ENCODE measurements at regions not wholly inside any gene's neighbourhood (a gene's known extent, or its start where the extent isn't known, plus 50 kb on each side); places are given as distances from the start of the nearest gene placed in this dataset.

- Histone ChIP-seq H3K9me2 (ENCODE audit: insufficient read depth) (no peaks in the 10 kb centered on the region), H3K4me2 (ENCODE audit: low read length) (no peak overlapping the region), H3K79me2 (ENCODE audit: insufficient read depth, low read length) (no peaks in the 10 kb centered on the region), H3K4me3 (replicated peaks in 1 of 2; ENCODE audit: low read depth in 1 of 2, low read length in 2 of 2) (no peak overlapping the region), H2AFZ (ENCODE audit: low read depth, low read length, poor library complexity, severe bottlenecking) (no peak overlapping the region), H3K36me3 (ENCODE audit: control insufficient read depth in 1 of 2, insufficient read depth in 2 of 2, low read length in 2 of 2) (no peaks in the 10 kb centered on the region), H3K9ac (ENCODE audit: low read length) (no peak overlapping the region), H3K4me1 (ENCODE audit: control insufficient read depth in 1 of 2, insufficient read depth in 2 of 2, low read length in 2 of 2) (peaks cover 0 to 4% of the 10 kb centered on the region in 2 experiments; a peak in 1 of 4 replicates), H3K9me3 (ENCODE audit: control insufficient read depth in 1 of 2, insufficient read depth in 1 of 2, low read depth in 1 of 2, low read length in 2 of 2) (no peaks in the 10 kb centered on the region), H3K27me3 (ENCODE audit: insufficient read depth, low read length) (no peaks in the 10 kb centered on the region), H4K20me1 (ENCODE audit: insufficient read depth) (no peaks in the 10 kb centered on the region), H3K27ac (ENCODE audit: low read depth, low read length) (no peak overlapping the region)
- no peak for DNase-seq (ENCODE audit: low read depth, low spot score)
- intact Hi-C loops (cut with micrococcal nuclease): loop anchor here (5.0 to 10.0 kb wide), 4 partner anchors 264 to 1226 kb away; no protein-coding TSS in a partner anchor
- RAD21 ChIA-PET (ENCODE audit: low non-redundant PET in 1 of 2, low total read pairs in 2 of 2, uncharacterized antibody in 2 of 2, unreplicated experiment in 2 of 2): no interaction called here
- TF ChIP-seq POLR2AphosphoS5 (IDR thresholded peaks at IDR 0.05; ENCODE audit: low read depth, low read length): no peak
- no peak for TF ChIP-seq ZBTB33 (IDR thresholded peaks at IDR 0.05; ENCODE audit: extremely low read depth, insufficient replicate concordance, low read length)
- no peak for TF ChIP-seq ZFX (IDR thresholded peaks at IDR 0.05)
- no peak for TF ChIP-seq ELF1 (IDR thresholded peaks at IDR 0.05; ENCODE audit: borderline replicate concordance, low read depth)
- TF ChIP-seq ATF3 (IDR thresholded peaks at IDR 0.05): no peak
- TF ChIP-seq CEBPB (IDR thresholded peaks at IDR 0.05; ENCODE audit: low read depth): no peak
- no peak for TF ChIP-seq TCF7L2 (IDR thresholded peaks at IDR 0.05; ENCODE audit: borderline replicate concordance, extremely low read depth, insufficient read depth, insufficient read length)
- TF ChIP-seq ZNF274 (IDR thresholded peaks at IDR 0.05; ENCODE audit: low read depth, low read length): no peak
- TF ChIP-seq EGR1 (IDR thresholded peaks at IDR 0.05; ENCODE audit: low read depth): no peak
- TF ChIP-seq CTCF (IDR thresholded peaks at IDR 0.05 in 2 of 3, conservative IDR thresholded peaks at IDR 0.05 in 1 of 3; ENCODE audit: borderline replicate concordance in 1 of 3, insufficient read depth in 1 of 3, low read depth in 2 of 3, low read length in 2 of 3): no peak
- TF ChIP-seq MAX (IDR thresholded peaks at IDR 0.05): no peak
- TF ChIP-seq REST (IDR thresholded peaks at IDR 0.05; ENCODE audit: low read depth): no peak
- TF ChIP-seq JUND (IDR thresholded peaks at IDR 0.05): no peak
- no peak for TF ChIP-seq EZH2phosphoT487 (IDR thresholded peaks at IDR 0.05; ENCODE audit: borderline replicate concordance)
- no peak for TF ChIP-seq SP1 (IDR thresholded peaks at IDR 0.05; ENCODE audit: low read depth)
- no peak for TF ChIP-seq FOSL1 (IDR thresholded peaks at IDR 0.05; ENCODE audit: low read depth)
- no peak for ATAC-seq
- no TSS peak for BruUV-seq (replicated peaks)
- POLR2A ChIA-PET: no interaction called here
- CTCF ChIA-PET: no interaction called here
These were observed 133.6 kb upstream of the RAP2B start for GRCh38 chr3:153028381-153028780.
